GM19452 (cell line): ENCODE measurements at regions not wholly inside any gene's neighbourhood (a gene's known extent, or its start where the extent isn't known, plus 50 kb on each side); places are given as distances from the start of the nearest gene placed in this dataset.
"Not testable (repeated sequence)": the region's sequence is repeated elsewhere in the genome, so short reads cannot be mapped to it uniquely, and the experiment has no call there.

Experiments
- ATAC-seq: cut with Tn5 transposase; IDR thresholded peaks from one replicate; pipeline ENCODE4 v1.9.1; 2021; ENCODE audit not compliant: unreplicated experiment

- not testable (repeated sequence) for ATAC-seq
These were observed 171.8 kb downstream of the ATP6V0E2 start for GRCh38 chr7:150045596-150045995.

GRCh38 chr7:150046290-150047194 lies 172.8 kb downstream of the ATP6V0E2 start:
- not testable (repeated sequence) for ATAC-seq

- not testable (repeated sequence) for ATAC-seq
These were observed 173.6 kb downstream of the ATP6V0E2 start for GRCh38 chr7:150047329-150047728.

- not testable (repeated sequence) for ATAC-seq
These were observed 174.0 kb downstream of the ATP6V0E2 start for GRCh38 chr7:150047772-150048171.

- not testable (repeated sequence) for ATAC-seq
These were observed 174.7 kb downstream of the ATP6V0E2 start for GRCh38 chr7:150048244-150049011.

GRCh38 chr7:150049012-150049655 lies 175.4 kb downstream of the ATP6V0E2 start:
- not testable (repeated sequence) for ATAC-seq

- not testable (repeated sequence) for ATAC-seq
These were observed 179.6 kb downstream of the ATP6V0E2 start for GRCh38 chr7:150053396-150053795.

- ATAC-seq, result not testable (repeated sequence)
These were observed 180.5 kb downstream of the ATP6V0E2 start for GRCh38 chr7:150054242-150054641.

- peak; percentile 97 for ATAC-seq
These were observed 186.8 kb downstream of the ATP6V0E2 start for GRCh38 chr7:150060259-150061221.

GRCh38 chr7:150063195-150063594 lies 189.4 kb downstream of the ATP6V0E2 start:
- not testable (repeated sequence) for ATAC-seq

- not testable (repeated sequence) for ATAC-seq
These were observed 196.0 kb downstream of the ATP6V0E2 start for GRCh38 chr7:150069555-150070313.

- ATAC-seq, result not testable (repeated sequence)
These were observed 203.8 kb downstream of the ATP6V0E2 start for GRCh38 chr7:150077543-150077942.

- not testable (repeated sequence) for ATAC-seq
These were observed 208.1 kb downstream of the ATP6V0E2 start for GRCh38 chr7:150081865-150082264.

GRCh38 chr7:150084724-150085123 lies 211.0 kb downstream of the ATP6V0E2 start:
- not testable (repeated sequence) for ATAC-seq

GRCh38 chr7:150087478-150087877 lies 213.7 kb downstream of the ATP6V0E2 start:
- ATAC-seq, result not testable (repeated sequence)

- not testable (repeated sequence) for ATAC-seq
These were observed 215.4 kb downstream of the ATP6V0E2 start for GRCh38 chr7:150089139-150089538.

GRCh38 chr7:150090776-150091175 lies 217.0 kb downstream of the ATP6V0E2 start:
- ATAC-seq, result not testable (repeated sequence)

GRCh38 chr7:150093897-150094296 lies 220.1 kb downstream of the ATP6V0E2 start:
- ATAC-seq, result not testable (repeated sequence)
